ENCODE measurements at regions not wholly inside any gene's neighbourhood (a gene's known extent, or its start where the extent isn't known, plus 50 kb on each side); places are given as distances from the start of the nearest gene placed in this dataset.
"Not testable (repeated sequence)": the region's sequence is repeated elsewhere in the genome, so short reads cannot be mapped to it uniquely, and the experiment has no call there.

GRCh38 chr2:149857344-149857743, 269.8 kb upstream of the MMADHC start:
- peaks cover 17 to 22% of the 10 kb centered on the region in 2 donors for H3K9me3 Mint-ChIP-seq
- H3K9me3 ChIP-seq (ENCODE audit: control insufficient read depth, insufficient read depth, low read length), result peaks cover 4% of the 10 kb centered on the region
- 100% methylated on average over 1 of the region's 1 CpG for WGBS (ENCODE audit: insufficient coverage)

GRCh38 chr2:149855859-149856258, 268.3 kb upstream of the MMADHC start:
- H3K27me3 Mint-ChIP-seq (ENCODE audit: low read depth in 2 of 2); H3K4me1 Mint-ChIP-seq; DNase-seq; H3K4me3 ChIP-seq (ENCODE audit: low read length); H3K4me3 Mint-ChIP-seq; ATAC-seq; H3K36me3 ChIP-seq (ENCODE audit: control insufficient read depth, insufficient read depth, low read length); H3K36me3 Mint-ChIP-seq; H3K27me3 ChIP-seq (ENCODE audit: control insufficient read depth, insufficient read depth, low read length); H3K27ac ChIP-seq (ENCODE audit: low read length); intact Hi-C loops (cut with micrococcal nuclease); H3K4me1 ChIP-seq (ENCODE audit: control insufficient read depth, insufficient read depth, low read length); H3K9me3 ChIP-seq (ENCODE audit: control insufficient read depth, insufficient read depth, low read length); H3K27ac Mint-ChIP-seq: not testable (repeated sequence)
- peaks cover 13 to 19% of the 10 kb centered on the region in 2 donors for H3K9me3 Mint-ChIP-seq
- 100% methylated on average over 2 of the region's 5 CpGs for WGBS (ENCODE audit: insufficient coverage)

More at GRCh38 chr2:149857344-149857743, 269.8 kb upstream of the MMADHC start:
- ATAC-seq (no peak), DNase-seq (no peak)
- Mint-ChIP-seq H3K36me3 (peaks cover 15% of the 10 kb centered on the region), H3K4me1 (no peaks in the 10 kb centered on the region), H3K27ac (no peak overlapping the region), H3K27me3 (ENCODE audit: low read depth in 2 of 2) (no peaks in the 10 kb centered on the region), H3K4me3 (no peak overlapping the region)
- no peaks in the 10 kb centered on the region for H3K4me1 ChIP-seq (ENCODE audit: control insufficient read depth, insufficient read depth, low read length)
- no peaks in the 10 kb centered on the region for H3K27me3 ChIP-seq (ENCODE audit: control insufficient read depth, insufficient read depth, low read length)
- intact Hi-C loops (cut with micrococcal nuclease), result no loop called here
- no peak overlapping the region for H3K4me3 ChIP-seq (ENCODE audit: low read length)
- H3K27ac ChIP-seq (ENCODE audit: low read length), result no peak overlapping the region
- H3K36me3 ChIP-seq (ENCODE audit: control insufficient read depth, insufficient read depth, low read length), result no peaks in the 10 kb centered on the region
- no peak for TF ChIP-seq CTCF (IDR thresholded peaks at IDR 0.05)

GRCh38 chr2:149849591-149849990, 262.0 kb upstream of the MMADHC start:
- Histone ChIP-seq H3K27me3 (ENCODE audit: control insufficient read depth, insufficient read depth, low read length) (no peaks in the 10 kb centered on the region), H3K4me3 (ENCODE audit: low read length) (no peak overlapping the region), H3K36me3 (ENCODE audit: control insufficient read depth, insufficient read depth, low read length) (no peaks in the 10 kb centered on the region), H3K27ac (ENCODE audit: low read length) (no peak overlapping the region), H3K9me3 (ENCODE audit: control insufficient read depth, insufficient read depth, low read length) (peaks cover 7% of the 10 kb centered on the region), H3K4me1 (ENCODE audit: control insufficient read depth, insufficient read depth, low read length) (no peaks in the 10 kb centered on the region)
- intact Hi-C loops (cut with micrococcal nuclease), result no loop called here
- TF ChIP-seq CTCF (IDR thresholded peaks at IDR 0.05), result no peak
- Mint-ChIP-seq H3K27me3 (ENCODE audit: low read depth in 2 of 2) (no peaks in the 10 kb centered on the region), H3K9me3 (peaks cover 18 to 21% of the 10 kb centered on the region in 2 donors), H3K4me3 (no peak overlapping the region), H3K36me3 (peaks cover 16% of the 10 kb centered on the region), H3K4me1 (no peaks in the 10 kb centered on the region), H3K27ac (no peak overlapping the region)
- DNase-seq, result no peak
- ATAC-seq, result no peak
- no CpG with 5 or more reads among the region's 1 CpG for WGBS (ENCODE audit: insufficient coverage)

- no peaks in the 10 kb centered on the region for H3K4me1 Mint-ChIP-seq
- Histone ChIP-seq H3K27me3 (ENCODE audit: control insufficient read depth, insufficient read depth, low read length) (no peaks in the 10 kb centered on the region), H3K4me1 (ENCODE audit: control insufficient read depth, insufficient read depth, low read length) (no peaks in the 10 kb centered on the region), H3K27ac (ENCODE audit: low read length) (no peak overlapping the region), H3K36me3 (ENCODE audit: control insufficient read depth, insufficient read depth, low read length) (no peaks in the 10 kb centered on the region), H3K9me3 (ENCODE audit: control insufficient read depth, insufficient read depth, low read length) (peaks cover 7% of the 10 kb centered on the region), H3K4me3 (ENCODE audit: low read length) (no peak overlapping the region)
- no peak overlapping the region for H3K4me3 Mint-ChIP-seq
- WGBS (ENCODE audit: insufficient coverage), result 81% methylated on average over 2 of the region's 2 CpGs
- peaks cover 16% of the 10 kb centered on the region for H3K36me3 Mint-ChIP-seq
- no peak for DNase-seq
- no peak for TF ChIP-seq CTCF (IDR thresholded peaks at IDR 0.05)
- no peaks in the 10 kb centered on the region for H3K27me3 Mint-ChIP-seq (ENCODE audit: low read depth in 2 of 2)
- intact Hi-C loops (cut with micrococcal nuclease), result no loop called here
- no peak overlapping the region for H3K27ac Mint-ChIP-seq
- no peak for ATAC-seq
- H3K9me3 Mint-ChIP-seq, result peaks cover 20 to 21% of the 10 kb centered on the region in 2 donors
These were observed 261.6 kb upstream of the MMADHC start for GRCh38 chr2:149849136-149849535.
